HL-60 (cell line): ENCODE measurements at regions not wholly inside any gene's neighbourhood (a gene's known extent, or its start where the extent isn't known, plus 50 kb on each side); places are given as distances from the start of the nearest gene placed in this dataset.

Experiments used
- GABPA ChIP-seq: IDR thresholded peaks from 2 replicates; pipeline ENCODE4 v1.6.1; 2012; ENCODE audit warnings: low read depth
- POLR2AphosphoS5 ChIP-seq: IDR thresholded peaks from 2 replicates; pipeline ENCODE4 v1.6.1; 2012; ENCODE audit warnings: low read depth
- TF ChIP-seq, protein P1 (sequence below): IDR thresholded peaks from one replicate; pipeline ENCODE4 v1.5.1; 2011; ENCODE audit warnings: low read length, control low read depth, inconsistent platforms; ENCODE audit not compliant: insufficient read depth
- TF ChIP-seq, protein P2 (sequence below): IDR thresholded peaks from 2 replicates; pipeline ENCODE4 v1.6.1; 2012; ENCODE audit warnings: low read depth; ENCODE audit not compliant: insufficient replicate concordance

DNA sequence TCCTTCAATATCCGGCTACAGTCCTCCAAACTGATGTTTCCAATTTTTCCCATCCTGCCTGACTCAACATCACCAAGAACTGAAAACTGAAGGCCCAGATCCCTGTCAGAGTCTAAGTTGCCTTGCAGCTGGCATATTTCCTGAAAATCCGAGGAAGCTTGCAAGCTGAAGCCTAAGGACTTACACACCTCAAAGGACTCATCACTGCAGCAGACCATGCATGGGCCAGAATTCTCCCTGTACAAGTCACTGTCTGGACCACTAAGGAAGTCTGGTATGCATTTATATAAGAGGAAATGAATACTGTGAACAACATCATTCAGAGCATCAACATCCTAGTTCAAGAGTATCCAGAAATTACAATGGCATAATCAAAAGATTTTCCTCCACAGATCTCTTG is 548.8 kb upstream of the MDFIC2 start:
- TF ChIP-seq, protein P1, sequence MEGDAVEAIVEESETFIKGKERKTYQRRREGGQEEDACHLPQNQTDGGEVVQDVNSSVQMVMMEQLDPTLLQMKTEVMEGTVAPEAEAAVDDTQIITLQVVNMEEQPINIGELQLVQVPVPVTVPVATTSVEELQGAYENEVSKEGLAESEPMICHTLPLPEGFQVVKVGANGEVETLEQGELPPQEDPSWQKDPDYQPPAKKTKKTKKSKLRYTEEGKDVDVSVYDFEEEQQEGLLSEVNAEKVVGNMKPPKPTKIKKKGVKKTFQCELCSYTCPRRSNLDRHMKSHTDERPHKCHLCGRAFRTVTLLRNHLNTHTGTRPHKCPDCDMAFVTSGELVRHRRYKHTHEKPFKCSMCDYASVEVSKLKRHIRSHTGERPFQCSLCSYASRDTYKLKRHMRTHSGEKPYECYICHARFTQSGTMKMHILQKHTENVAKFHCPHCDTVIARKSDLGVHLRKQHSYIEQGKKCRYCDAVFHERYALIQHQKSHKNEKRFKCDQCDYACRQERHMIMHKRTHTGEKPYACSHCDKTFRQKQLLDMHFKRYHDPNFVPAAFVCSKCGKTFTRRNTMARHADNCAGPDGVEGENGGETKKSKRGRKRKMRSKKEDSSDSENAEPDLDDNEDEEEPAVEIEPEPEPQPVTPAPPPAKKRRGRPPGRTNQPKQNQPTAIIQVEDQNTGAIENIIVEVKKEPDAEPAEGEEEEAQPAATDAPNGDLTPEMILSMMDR: no peak
- TF ChIP-seq, protein P2, sequence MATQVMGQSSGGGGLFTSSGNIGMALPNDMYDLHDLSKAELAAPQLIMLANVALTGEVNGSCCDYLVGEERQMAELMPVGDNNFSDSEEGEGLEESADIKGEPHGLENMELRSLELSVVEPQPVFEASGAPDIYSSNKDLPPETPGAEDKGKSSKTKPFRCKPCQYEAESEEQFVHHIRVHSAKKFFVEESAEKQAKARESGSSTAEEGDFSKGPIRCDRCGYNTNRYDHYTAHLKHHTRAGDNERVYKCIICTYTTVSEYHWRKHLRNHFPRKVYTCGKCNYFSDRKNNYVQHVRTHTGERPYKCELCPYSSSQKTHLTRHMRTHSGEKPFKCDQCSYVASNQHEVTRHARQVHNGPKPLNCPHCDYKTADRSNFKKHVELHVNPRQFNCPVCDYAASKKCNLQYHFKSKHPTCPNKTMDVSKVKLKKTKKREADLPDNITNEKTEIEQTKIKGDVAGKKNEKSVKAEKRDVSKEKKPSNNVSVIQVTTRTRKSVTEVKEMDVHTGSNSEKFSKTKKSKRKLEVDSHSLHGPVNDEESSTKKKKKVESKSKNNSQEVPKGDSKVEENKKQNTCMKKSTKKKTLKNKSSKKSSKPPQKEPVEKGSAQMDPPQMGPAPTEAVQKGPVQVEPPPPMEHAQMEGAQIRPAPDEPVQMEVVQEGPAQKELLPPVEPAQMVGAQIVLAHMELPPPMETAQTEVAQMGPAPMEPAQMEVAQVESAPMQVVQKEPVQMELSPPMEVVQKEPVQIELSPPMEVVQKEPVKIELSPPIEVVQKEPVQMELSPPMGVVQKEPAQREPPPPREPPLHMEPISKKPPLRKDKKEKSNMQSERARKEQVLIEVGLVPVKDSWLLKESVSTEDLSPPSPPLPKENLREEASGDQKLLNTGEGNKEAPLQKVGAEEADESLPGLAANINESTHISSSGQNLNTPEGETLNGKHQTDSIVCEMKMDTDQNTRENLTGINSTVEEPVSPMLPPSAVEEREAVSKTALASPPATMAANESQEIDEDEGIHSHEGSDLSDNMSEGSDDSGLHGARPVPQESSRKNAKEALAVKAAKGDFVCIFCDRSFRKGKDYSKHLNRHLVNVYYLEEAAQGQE: no peak
- no peak for TF ChIP-seq POLR2AphosphoS5
- no peak for TF ChIP-seq GABPA
